HAP-1 (cell line): ENCODE measurements at regions not wholly inside any gene's neighbourhood (a gene's known extent, or its start where the extent isn't known, plus 50 kb on each side); places are given as distances from the start of the nearest gene placed in this dataset.

Experiments used
- DNase-seq, 2 experiments: peaks; one replicate each; pipeline ENCODE4 v3.0.0-alpha.2; 2016 to 2020; ENCODE audit warnings: low spot score in 2 of 2
- H3K27me3 ChIP-seq: fragments of 250-450 bp; sonication (Bioruptor Pico); 2 replicates; pipeline ENCODE4 v1.5.1; 2020; ENCODE audit warnings: low read depth, mild to moderate bottlenecking, moderate library complexity
- H3K36me3 ChIP-seq: fragments of 250-450 bp; sonication (Bioruptor Pico); replicated peaks from 2 replicates; pipeline ENCODE4 v1.5.1; 2020; ENCODE audit warnings: mild to moderate bottlenecking
- H3K4me1 ChIP-seq: fragments of 250-450 bp; sonication (Bioruptor Pico); 2 replicates; pipeline ENCODE4 v1.5.1; 2020; ENCODE audit warnings: mild to moderate bottlenecking
- H3K4me3 ChIP-seq: fragments of 250-450 bp; sonication (Bioruptor Pico); 2 replicates; pipeline ENCODE4 v1.5.1; 2020; ENCODE audit warnings: mild to moderate bottlenecking, moderate library complexity
- H3K9me3 ChIP-seq: fragments of 250-450 bp; sonication (Bioruptor Pico); 2 replicates; pipeline ENCODE4 v1.5.1; 2020; ENCODE audit warnings: mild to moderate bottlenecking, moderate library complexity
- in situ Hi-C: fragments of 300-500 bp; cut with MboI; formaldehyde crosslinking; loops from 3 replicates; pipeline ENCODE4 v1.14.3; 2020; ENCODE audit warnings: low sequenced_read_pairs, inconsistent platforms, mixed read lengths

DNA sequence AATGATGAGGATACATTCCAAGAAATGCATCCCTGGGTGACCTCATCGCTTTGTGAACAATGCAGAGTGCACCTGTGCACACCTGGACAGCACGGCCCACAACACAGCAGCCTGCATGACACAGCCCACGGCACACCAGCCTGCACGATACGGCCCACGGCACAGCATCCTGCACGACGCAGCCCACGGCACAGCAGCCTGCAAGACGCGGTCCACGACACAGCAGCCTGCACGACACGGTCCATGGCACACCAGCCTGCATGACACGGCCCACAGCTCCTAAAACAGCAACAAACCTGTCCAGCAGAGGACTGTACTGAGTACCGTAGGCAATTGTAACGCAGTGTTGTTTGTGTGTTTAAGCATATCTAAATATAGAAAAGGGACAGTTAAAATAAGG lies 134.7 kb upstream of the PPP2R2D start:
- in situ Hi-C loops: no loop called here
- Histone ChIP-seq H3K4me3 (no peak overlapping the region), H3K27me3 (no peaks in the 10 kb centered on the region; the same call in 1 of the 2 replicates), H3K4me1 (no peaks in the 10 kb centered on the region), H3K9me3 (no peaks in the 10 kb centered on the region), H3K36me3 (no peaks in the 10 kb centered on the region)
- no peak for DNase-seq

DNA sequence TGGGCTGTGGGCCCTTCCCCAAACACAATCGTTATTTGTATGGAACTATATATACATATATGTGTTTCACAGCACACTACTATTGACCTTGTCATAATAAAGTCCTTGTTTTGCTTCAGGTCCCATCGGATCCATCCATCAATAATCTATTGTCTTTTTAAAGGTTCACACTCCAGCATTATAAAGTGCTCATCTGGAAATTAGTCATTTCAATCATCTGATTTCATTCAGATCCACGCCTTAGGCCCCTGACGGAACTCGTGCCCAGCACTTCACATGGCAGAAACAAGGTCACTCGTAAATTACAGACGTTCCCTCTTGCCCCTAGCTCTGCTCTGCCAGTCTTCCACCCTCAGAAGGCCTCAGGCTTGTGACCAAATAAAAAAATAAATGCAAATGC lies 133.1 kb upstream of the PPP2R2D start:
- Histone ChIP-seq H3K4me3 (no peak overlapping the region), H3K9me3 (no peaks in the 10 kb centered on the region), H3K27me3 (no peaks in the 10 kb centered on the region; the same call in 1 of the 2 replicates), H3K36me3 (no peaks in the 10 kb centered on the region), H3K4me1 (no peaks in the 10 kb centered on the region)
- no peak for DNase-seq
- in situ Hi-C loops: no loop called here

DNA sequence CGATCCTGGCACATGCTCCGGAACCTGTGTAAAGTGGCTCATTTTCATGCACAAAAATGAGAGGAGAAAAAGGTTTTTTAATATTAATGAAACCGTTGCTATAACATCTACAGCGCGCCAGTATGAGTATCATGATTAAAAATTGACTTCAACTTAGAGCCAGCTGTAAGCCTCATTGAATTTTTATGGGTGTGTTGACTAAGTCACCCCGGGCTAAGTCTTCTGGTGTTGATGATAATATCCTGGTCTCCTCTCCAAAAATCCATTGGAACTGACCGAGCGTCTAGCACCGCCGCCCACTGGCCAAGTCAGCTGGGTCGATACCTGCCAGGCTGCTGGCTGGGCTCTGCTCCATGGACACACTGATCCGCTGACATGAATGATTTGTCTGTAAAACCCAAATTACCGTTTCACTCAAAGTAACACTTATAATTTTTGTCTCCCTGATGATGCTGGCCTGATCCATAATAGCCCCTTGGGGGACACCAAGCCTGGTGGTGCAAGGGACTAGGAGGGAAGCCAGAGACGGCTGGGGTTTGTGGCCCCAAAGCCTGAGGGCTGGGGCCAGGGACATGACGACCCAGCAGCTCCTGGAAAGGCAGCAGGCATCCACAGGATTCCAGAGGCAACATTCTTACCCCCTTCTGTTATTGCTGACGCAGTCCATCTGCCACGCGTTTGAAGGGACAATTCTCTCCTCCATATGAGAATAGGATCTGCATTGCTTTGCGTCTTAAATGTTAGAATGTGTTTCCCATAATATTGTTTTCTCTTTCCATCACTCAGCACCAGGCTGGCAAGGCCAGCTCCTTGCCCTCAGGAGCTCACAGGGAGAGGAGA lies 131.0 kb upstream of the PPP2R2D start:
- H3K36me3 ChIP-seq: no peaks in the 10 kb centered on the region
- DNase-seq: no peak
- H3K27me3 ChIP-seq: no peaks in the 10 kb centered on the region
- no peaks in the 10 kb centered on the region for H3K4me1 ChIP-seq
- no peak overlapping the region for H3K4me3 ChIP-seq
- in situ Hi-C loops: no loop called here
- no peaks in the 10 kb centered on the region for H3K9me3 ChIP-seq

DNA sequence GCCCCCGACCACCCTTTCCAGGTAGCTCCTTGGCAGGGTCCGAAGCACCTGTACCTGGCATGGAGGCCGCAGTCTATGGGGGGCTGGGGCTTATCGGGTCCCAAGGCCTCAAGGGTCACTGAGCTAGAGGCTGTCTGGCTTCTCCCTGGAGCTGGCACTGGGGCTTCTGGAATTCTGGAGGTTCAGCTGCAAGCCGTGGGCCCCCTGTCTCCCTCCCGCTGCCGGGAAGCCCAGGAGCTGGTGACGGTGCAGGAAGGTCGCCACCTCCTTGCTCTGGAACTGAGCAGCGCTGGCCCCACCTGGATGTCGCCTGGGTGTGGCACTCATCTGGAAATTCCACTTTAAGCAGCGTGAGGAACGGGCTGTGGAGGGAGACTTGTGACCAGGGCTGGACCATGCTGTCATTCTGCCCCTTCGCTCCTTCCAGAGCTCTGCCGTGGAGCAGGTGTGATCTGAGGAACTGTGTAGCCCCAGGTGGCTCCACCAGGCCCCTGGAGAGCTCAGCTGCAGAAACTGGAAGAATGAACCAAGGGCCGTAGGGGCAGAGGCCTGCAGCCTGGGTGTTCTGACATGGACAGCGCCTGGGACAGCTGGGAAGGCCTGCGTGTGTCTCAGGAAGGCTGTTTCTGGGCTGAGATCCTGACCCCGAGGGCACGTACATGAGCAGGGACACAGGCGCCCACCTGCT lies 129.7 kb upstream of the PPP2R2D start:
- Histone ChIP-seq H3K4me3 (no peak overlapping the region), H3K9me3 (no peaks in the 10 kb centered on the region), H3K27me3 (no peaks in the 10 kb centered on the region), H3K4me1 (no peaks in the 10 kb centered on the region), H3K36me3 (no peaks in the 10 kb centered on the region)
- in situ Hi-C loops: no loop called here
- no peak for DNase-seq

DNA sequence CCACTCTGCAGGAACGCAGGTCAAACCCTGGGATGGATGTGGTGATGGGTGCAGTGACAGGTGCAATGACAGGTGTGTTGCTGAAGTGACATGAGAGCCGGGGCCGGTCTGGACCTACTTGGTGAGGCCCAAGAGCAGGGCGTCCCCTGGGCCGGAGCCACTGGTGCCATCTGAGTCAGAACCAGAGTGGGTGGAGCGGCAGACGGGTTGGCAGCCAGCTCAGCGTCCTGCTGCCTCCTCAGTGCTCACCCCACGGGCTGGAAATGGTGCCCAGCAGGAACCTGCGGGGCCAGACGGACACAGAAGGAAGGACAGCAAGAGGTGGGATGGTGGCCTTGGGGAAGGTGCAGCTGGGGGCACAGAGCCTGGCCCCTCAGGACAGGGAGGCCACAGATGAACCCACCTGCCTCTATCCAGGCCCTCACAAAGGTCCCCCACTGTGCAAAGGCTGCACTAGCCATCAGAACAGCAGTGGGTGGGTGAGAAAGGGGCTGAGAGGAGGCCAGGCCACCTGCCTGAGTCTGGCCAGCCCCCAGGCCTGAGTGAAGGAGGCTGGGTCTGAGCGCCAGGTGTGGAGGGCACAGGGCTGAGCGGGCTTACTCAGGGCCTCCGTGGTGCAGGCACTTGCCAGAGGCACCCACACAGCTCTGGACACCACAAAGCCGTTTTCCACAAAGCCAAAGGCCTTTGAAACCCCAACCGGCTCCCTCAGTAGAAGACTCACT lies 129.0 kb upstream of the PPP2R2D start:
- H3K4me1 ChIP-seq: no peaks in the 10 kb centered on the region
- in situ Hi-C loops: no loop called here
- no peak for DNase-seq
- no peak overlapping the region for H3K4me3 ChIP-seq
- H3K36me3 ChIP-seq: no peaks in the 10 kb centered on the region
- no peaks in the 10 kb centered on the region for H3K9me3 ChIP-seq
- no peaks in the 10 kb centered on the region for H3K27me3 ChIP-seq

- DNase-seq: no peak
- Histone ChIP-seq H3K27me3 (no peaks in the 10 kb centered on the region), H3K36me3 (no peaks in the 10 kb centered on the region), H3K4me3 (no peak overlapping the region), H3K9me3 (no peaks in the 10 kb centered on the region), H3K4me1 (no peaks in the 10 kb centered on the region)
- in situ Hi-C loops: no loop called here
These were observed 128.4 kb upstream of the PPP2R2D start for GRCh38 chr10:131772441-131772840.

- Histone ChIP-seq H3K27me3 (no peaks in the 10 kb centered on the region), H3K4me3 (no peak overlapping the region), H3K36me3 (no peaks in the 10 kb centered on the region), H3K9me3 (no peaks in the 10 kb centered on the region), H3K4me1 (no peaks in the 10 kb centered on the region)
- in situ Hi-C loops: no loop called here
- DNase-seq: no peak
These were observed 127.2 kb upstream of the PPP2R2D start for GRCh38 chr10:131773370-131774343.

DNA sequence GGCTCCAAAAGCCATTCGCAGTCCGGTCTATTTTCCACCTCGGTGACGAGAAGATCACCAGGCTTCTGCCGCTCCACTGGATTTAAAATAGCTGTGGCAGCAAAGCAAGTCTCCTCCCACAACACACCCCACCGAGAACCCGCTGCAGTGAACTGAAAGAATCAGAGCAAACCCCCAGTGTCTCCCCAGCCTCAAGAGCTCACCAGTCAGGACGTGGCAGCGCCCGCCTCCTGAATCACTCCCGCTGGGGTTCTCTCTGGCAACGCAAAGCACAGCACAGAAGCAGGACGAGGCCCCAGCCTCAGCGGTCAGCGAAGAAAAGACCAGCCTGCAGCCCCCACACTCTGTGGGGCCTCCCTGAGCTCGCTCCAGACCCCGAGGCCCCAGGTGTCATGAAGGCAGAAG lies 126.1 kb upstream of the PPP2R2D start:
- H3K9me3 ChIP-seq: no peaks in the 10 kb centered on the region
- no peaks in the 10 kb centered on the region for H3K27me3 ChIP-seq
- DNase-seq: no peak
- H3K4me3 ChIP-seq: no peak overlapping the region
- in situ Hi-C loops: loop anchor here (25.0 kb wide), 1 partner anchor 1587 kb away; no protein-coding TSS in a partner anchor
- H3K4me1 ChIP-seq: no peaks in the 10 kb centered on the region
- no peaks in the 10 kb centered on the region for H3K36me3 ChIP-seq

GRCh38 chr10:131775433-131775832 lies 125.4 kb upstream of the PPP2R2D start:
- Histone ChIP-seq H3K36me3 (no peaks in the 10 kb centered on the region), H3K4me3 (no peak overlapping the region), H3K4me1 (no peaks in the 10 kb centered on the region), H3K9me3 (no peaks in the 10 kb centered on the region), H3K27me3 (no peaks in the 10 kb centered on the region)
- in situ Hi-C loops: loop anchor here (25.0 kb wide), 1 partner anchor 1588 kb away; no protein-coding TSS in a partner anchor
- no peak for DNase-seq

- H3K9me3 ChIP-seq: no peaks in the 10 kb centered on the region
- in situ Hi-C loops: loop anchor here (25.0 kb wide), 1 partner anchor 1589 kb away; no protein-coding TSS in a partner anchor
These were observed 125.0 kb upstream of the PPP2R2D start for GRCh38 chr10:131775833-131776232.

DNA sequence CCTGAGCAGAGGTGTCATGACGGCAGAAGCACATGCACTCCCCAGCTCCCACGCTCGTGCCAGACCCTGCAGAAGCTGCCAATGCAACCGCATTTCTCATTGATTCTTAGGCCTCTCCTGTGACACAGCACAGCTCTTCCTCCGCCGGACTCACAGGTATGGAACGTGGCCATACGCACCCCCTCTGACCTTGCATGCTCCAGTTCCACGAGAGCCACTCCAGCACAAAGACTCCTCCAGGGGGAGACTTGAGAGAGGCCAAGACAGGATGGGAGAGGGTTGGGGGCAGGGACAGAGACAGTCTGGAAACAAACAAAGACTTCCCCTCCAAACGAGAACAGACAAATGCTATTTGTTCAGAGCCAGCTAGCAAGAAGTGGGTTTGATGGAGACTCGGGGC lies 124.3 kb upstream of the PPP2R2D start:
- Histone ChIP-seq H3K36me3 (no peaks in the 10 kb centered on the region), H3K9me3 (no peaks in the 10 kb centered on the region), H3K4me1 (no peaks in the 10 kb centered on the region), H3K4me3 (no peak overlapping the region), H3K27me3 (no peaks in the 10 kb centered on the region)
- DNase-seq: no peak
- in situ Hi-C loops: loop anchor here (25.0 kb wide), 1 partner anchor 1589 kb away; no protein-coding TSS in a partner anchor

More at GRCh38 chr10:131775833-131776232, 125.0 kb upstream of the PPP2R2D start:
- no peak for DNase-seq
- Histone ChIP-seq H3K36me3 (no peaks in the 10 kb centered on the region), H3K27me3 (no peaks in the 10 kb centered on the region), H3K4me1 (no peaks in the 10 kb centered on the region), H3K4me3 (no peak overlapping the region)

DNA sequence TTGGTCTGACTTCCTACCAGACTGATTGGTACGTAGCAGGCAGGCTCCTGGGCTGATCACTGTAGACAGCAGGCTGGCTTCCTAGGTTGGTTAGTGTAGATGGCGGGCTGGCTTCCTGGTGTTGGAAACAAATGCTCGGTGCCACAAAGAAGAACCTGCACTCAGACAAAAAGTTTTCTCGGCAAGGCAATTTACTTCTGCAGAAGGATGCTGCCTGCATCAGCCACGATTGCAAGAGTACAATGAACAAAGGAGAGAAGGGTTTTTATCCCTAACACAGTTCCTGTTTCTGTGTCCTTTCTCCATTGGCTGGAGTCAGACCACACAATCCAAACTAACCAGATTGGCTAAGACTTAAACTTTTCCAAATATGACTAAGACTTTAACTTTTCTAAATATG lies 123.6 kb upstream of the PPP2R2D start:
- DNase-seq: no peak
- in situ Hi-C loops: loop anchor here (25.0 kb wide), 1 partner anchor 1590 kb away; no protein-coding TSS in a partner anchor
- H3K9me3 ChIP-seq: no peaks in the 10 kb centered on the region
- no peaks in the 10 kb centered on the region for H3K4me1 ChIP-seq
- no peaks in the 10 kb centered on the region for H3K36me3 ChIP-seq
- no peak overlapping the region for H3K4me3 ChIP-seq
- no peaks in the 10 kb centered on the region for H3K27me3 ChIP-seq

GRCh38 chr10:131777921-131778320 lies 122.9 kb upstream of the PPP2R2D start:
- Histone ChIP-seq H3K36me3 (no peaks in the 10 kb centered on the region), H3K9me3 (no peaks in the 10 kb centered on the region), H3K4me3 (no peak overlapping the region), H3K27me3 (no peaks in the 10 kb centered on the region), H3K4me1 (no peaks in the 10 kb centered on the region)
- in situ Hi-C loops: loop anchor here (25.0 kb wide), 1 partner anchor 1591 kb away; no protein-coding TSS in a partner anchor
- DNase-seq: no peak
